ENCODE measurements at regions not wholly inside any gene's neighbourhood (a gene's known extent, or its start where the extent isn't known, plus 50 kb on each side); places are given as distances from the start of the nearest gene placed in this dataset.

- Histone ChIP-seq H3K4me1 (replicated peaks; ENCODE audit: insufficient read depth) (peaks cover 28% of the 10 kb centered on the region), H3K4me3 (no peak overlapping the region), H3K79me2 (ENCODE audit: low read depth) (no peaks in the 10 kb centered on the region), H3K9me3 (ENCODE audit: insufficient read depth, low read depth) (0 out of 2 replicates have a peak, but pooled peaks cover 4% of the 10 kb centered on the region), H3K36me3 (ENCODE audit: low read depth) (no peaks in the 10 kb centered on the region), H4K20me1 (ENCODE audit: insufficient read depth) (no peaks in the 10 kb centered on the region), H2AFZ (no peak overlapping the region), H3K27me3 (ENCODE audit: insufficient read depth, low read depth) (no peaks in the 10 kb centered on the region), H3K9me2 (ENCODE audit: insufficient read depth) (no peaks in the 10 kb centered on the region), H3K27ac (no peak overlapping the region), H3K4me2 (no peak overlapping the region), H3F3A (ENCODE audit: insufficient read depth, low read depth) (peaks cover 21% of the 10 kb centered on the region)
- TF ChIP-seq CTCF (conservative IDR thresholded peaks at IDR 0.05) (no peak), EZH2 (IDR thresholded peaks at IDR 0.05; ENCODE audit: low read depth) (no peak)
- ChIA-PET CTCF (no interaction called here), POLR2A (ENCODE audit: unreplicated experiment) (no interaction called here)
- intact Hi-C loops (cut with micrococcal nuclease; ENCODE audit: unreplicated experiment): no loop called here
- no TSS peak for BruUV-seq (replicated peaks)
- no peak for DNase-seq
Measured at GRCh38 chr4:11609751-11610150, 181.1 kb upstream of the HS3ST1 start.

- no TSS peak for BruUV-seq (replicated peaks)
- intact Hi-C loops (cut with micrococcal nuclease; ENCODE audit: unreplicated experiment): no loop called here
- TF ChIP-seq EZH2 (IDR thresholded peaks at IDR 0.05; ENCODE audit: low read depth): no peak
- no peak for TF ChIP-seq CTCF (conservative IDR thresholded peaks at IDR 0.05)
Measured at GRCh38 chr4:11608992-11609391, 180.3 kb upstream of the HS3ST1 start.

GRCh38 chr4:11606078-11606477, 177.4 kb upstream of the HS3ST1 start:
- intact Hi-C loops (cut with micrococcal nuclease; ENCODE audit: unreplicated experiment): no loop called here
- Histone ChIP-seq H3K4me1 (replicated peaks; ENCODE audit: insufficient read depth) (no peaks in the 10 kb centered on the region), H3K4me3 (no peak overlapping the region), H3K9me3 (ENCODE audit: insufficient read depth, low read depth) (no peaks in the 10 kb centered on the region), H2AFZ (no peak overlapping the region), H3K36me3 (ENCODE audit: low read depth) (no peaks in the 10 kb centered on the region), H3F3A (ENCODE audit: insufficient read depth, low read depth) (no peaks in the 10 kb centered on the region), H3K27ac (no peak overlapping the region), H3K79me2 (ENCODE audit: low read depth) (no peaks in the 10 kb centered on the region), H4K20me1 (ENCODE audit: insufficient read depth) (no peaks in the 10 kb centered on the region), H3K9me2 (ENCODE audit: insufficient read depth) (no peaks in the 10 kb centered on the region), H3K27me3 (ENCODE audit: insufficient read depth, low read depth) (no peaks in the 10 kb centered on the region), H3K4me2 (no peak overlapping the region)
- POLR2A ChIA-PET (ENCODE audit: unreplicated experiment): no interaction called here
- no peak for TF ChIP-seq EZH2 (IDR thresholded peaks at IDR 0.05; ENCODE audit: low read depth)
- no peak for TF ChIP-seq CTCF (conservative IDR thresholded peaks at IDR 0.05)
- BruUV-seq (replicated peaks): no TSS peak
- CTCF ChIA-PET: no interaction called here
- DNase-seq: no peak

More at GRCh38 chr4:11608992-11609391, 180.3 kb upstream of the HS3ST1 start:
- H3K4me3 ChIP-seq: no peak overlapping the region
- no peaks in the 10 kb centered on the region for H3K36me3 ChIP-seq (ENCODE audit: low read depth)
- H3K4me2 ChIP-seq: no peak overlapping the region
- no peaks in the 10 kb centered on the region for H4K20me1 ChIP-seq (ENCODE audit: insufficient read depth)
- no peaks in the 10 kb centered on the region for H3K27me3 ChIP-seq (ENCODE audit: insufficient read depth, low read depth)
- CTCF ChIA-PET: no interaction called here
- 0 out of 2 replicates have a peak, but pooled peaks cover 4% of the 10 kb centered on the region for H3K9me3 ChIP-seq (ENCODE audit: insufficient read depth, low read depth)
- POLR2A ChIA-PET (ENCODE audit: unreplicated experiment): interaction anchor here (0.5 kb wide), 1 partner anchor 26 kb away, joined by 3 read pairs; no protein-coding TSS in a partner anchor
- H3K4me1 ChIP-seq (replicated peaks; ENCODE audit: insufficient read depth): peaks cover 23% of the 10 kb centered on the region
- no peak overlapping the region for H2AFZ ChIP-seq
- H3K27ac ChIP-seq: no peak overlapping the region
- no peaks in the 10 kb centered on the region for H3K9me2 ChIP-seq (ENCODE audit: insufficient read depth)
- no peak for DNase-seq
- no peaks in the 10 kb centered on the region for H3K79me2 ChIP-seq (ENCODE audit: low read depth)
- H3F3A ChIP-seq (ENCODE audit: insufficient read depth, low read depth): peaks cover 13% of the 10 kb centered on the region

All from PC-9 (cell line).